ENCODE measurements at regions not wholly inside any gene's neighbourhood (a gene's known extent, or its start where the extent isn't known, plus 50 kb on each side); places are given as distances from the start of the nearest gene placed in this dataset.

GRCh38 chr11:100575860-100576717 is 111.0 kb upstream of the ARHGAP42 start:
- peak; percentile 69 for TF ChIP-seq CTCF (IDR thresholded peaks at IDR 0.05; ENCODE audit: control extremely low read depth, extremely low read depth, low read depth, missing control alignments)
- POLR2A ChIA-PET = no interaction called here
- DNase-seq (ENCODE audit: extremely low spot score) = peak; percentile 32

GRCh38 chr11:100576718-100577021 is 110.4 kb upstream of the ARHGAP42 start:
- CTCF ChIA-PET = interaction anchor here (0.6 to 2.9 kb wide), 20 partner anchors 8 to 363 kb away, joined by 3 to 15 read pairs (median 4); no protein-coding TSS in a partner anchor
- DNase-seq (ENCODE audit: extremely low spot score) = no peak
- POLR2A ChIA-PET = no interaction called here
- TF ChIP-seq CTCF (IDR thresholded peaks at IDR 0.05; ENCODE audit: control extremely low read depth, extremely low read depth, low read depth, missing control alignments) = no peak

More at GRCh38 chr11:100575860-100576717, 111.0 kb upstream of the ARHGAP42 start:
- CTCF ChIA-PET = interaction anchor here (0.6 to 2.9 kb wide), 19 partner anchors 8 to 363 kb away, joined by 3 to 15 read pairs (median 4); no protein-coding TSS in a partner anchor

- no peak for DNase-seq (ENCODE audit: extremely low spot score)
- ChIA-PET POLR2A (no interaction called here), CTCF (interaction anchor here (0.9 to 2.9 kb wide), 6 partner anchors 10 to 351 kb away, joined by 3 to 13 read pairs (median 6); no protein-coding TSS in a partner anchor)
- no peak for TF ChIP-seq CTCF (IDR thresholded peaks at IDR 0.05; ENCODE audit: control extremely low read depth, extremely low read depth, low read depth, missing control alignments)
These were observed 108.2 kb upstream of the ARHGAP42 start for GRCh38 chr11:100578831-100579311.

GRCh38 chr11:100581318-100581717 is 105.8 kb upstream of the ARHGAP42 start:
- TF ChIP-seq CTCF (IDR thresholded peaks at IDR 0.05; ENCODE audit: control extremely low read depth, extremely low read depth, low read depth, missing control alignments) = no peak
- POLR2A ChIA-PET = no interaction called here
- no peak for DNase-seq (ENCODE audit: extremely low spot score)
- CTCF ChIA-PET = interaction anchor here (0.9 kb wide), 1 partner anchor 12 kb away, joined by 3 read pairs; no protein-coding TSS in a partner anchor

GRCh38 chr11:100584201-100584985 is 102.7 kb upstream of the ARHGAP42 start:
- POLR2A ChIA-PET = no interaction called here

More at GRCh38 chr11:100584201-100584985, 102.7 kb upstream of the ARHGAP42 start:
- no peak for DNase-seq (ENCODE audit: extremely low spot score)
- CTCF ChIA-PET = interaction anchor here (0.8 to 1.7 kb wide), 3 partner anchors 8 to 295 kb away, joined by 3 read pairs; no protein-coding TSS in a partner anchor
- no peak for TF ChIP-seq CTCF (IDR thresholded peaks at IDR 0.05; ENCODE audit: control extremely low read depth, extremely low read depth, low read depth, missing control alignments)

Measured in GM10248 (cell line).